GM19238 (cell line): ENCODE measurements at regions not wholly inside any gene's neighbourhood (a gene's known extent, or its start where the extent isn't known, plus 50 kb on each side); places are given as distances from the start of the nearest gene placed in this dataset.

Experiments used
- DNase-seq: peaks from one replicate; pipeline ENCODE4 v3.0.0; 2011; ENCODE audit warnings: low spot score; ENCODE audit not compliant: insufficient read length

DNA sequence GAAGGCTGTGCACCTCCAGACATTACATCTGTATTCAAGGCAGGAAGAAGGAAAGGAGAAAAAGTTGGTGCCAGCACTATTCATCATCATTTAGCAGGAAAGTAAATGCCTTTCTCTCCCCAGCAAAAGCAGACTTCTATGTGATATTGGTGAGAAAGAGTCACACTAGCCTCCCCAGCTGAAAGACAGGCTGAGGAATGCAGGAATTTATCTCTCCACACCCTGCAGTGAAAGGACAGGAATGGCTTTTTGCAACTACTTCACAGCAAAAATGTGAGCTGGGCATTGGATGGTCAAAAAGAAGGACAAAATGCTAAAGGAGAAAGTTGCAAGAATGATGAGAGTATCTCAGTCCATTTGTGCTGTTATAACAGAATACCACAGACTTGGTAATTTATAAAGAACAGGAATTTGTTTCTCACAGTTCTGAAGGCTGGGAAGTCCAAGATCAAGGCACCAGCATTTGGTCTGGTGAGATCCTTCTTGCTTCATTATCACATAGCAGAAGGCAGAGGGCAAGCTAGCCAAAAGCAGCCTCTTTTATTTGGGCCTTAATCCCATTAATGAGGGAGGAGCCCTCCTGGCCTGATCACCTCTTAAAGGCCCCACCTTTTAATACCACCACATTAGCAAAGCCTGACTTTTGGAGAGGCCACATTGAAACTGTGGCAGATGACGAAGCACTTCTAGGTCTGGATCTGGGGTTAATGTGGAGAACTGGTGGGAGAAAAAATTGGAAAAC is 388.1 kb upstream of the SLC14A2 start:
- no peak for DNase-seq

DNA sequence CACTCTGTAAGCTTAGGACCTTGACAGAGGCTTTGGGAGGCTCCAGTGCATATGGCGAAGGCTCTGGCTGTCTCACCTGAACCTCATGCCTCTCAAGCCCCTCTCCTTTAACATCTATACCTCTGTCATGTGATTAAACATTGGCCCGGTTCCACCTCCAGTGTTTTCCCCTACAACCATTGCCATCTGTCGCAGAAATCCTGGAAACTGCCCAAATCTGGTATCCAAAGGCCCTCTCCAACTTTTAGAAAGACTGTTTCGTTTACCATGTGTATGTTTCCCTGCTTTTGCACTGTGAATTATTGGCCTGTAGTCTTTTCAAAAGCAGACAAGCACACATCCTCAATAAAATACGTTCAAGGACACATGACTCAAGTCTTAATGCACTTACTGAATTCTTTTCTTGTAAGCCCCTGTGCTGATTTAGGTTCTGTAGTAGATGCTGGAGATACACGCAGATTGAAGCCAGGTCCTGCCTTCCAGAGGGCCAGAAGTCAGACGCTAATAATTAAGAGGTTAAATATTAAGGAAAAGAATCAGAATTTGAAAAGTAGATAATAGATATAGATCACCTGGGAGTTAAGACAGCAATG is 386.4 kb upstream of the SLC14A2 start:
- DNase-seq = no peak

DNA sequence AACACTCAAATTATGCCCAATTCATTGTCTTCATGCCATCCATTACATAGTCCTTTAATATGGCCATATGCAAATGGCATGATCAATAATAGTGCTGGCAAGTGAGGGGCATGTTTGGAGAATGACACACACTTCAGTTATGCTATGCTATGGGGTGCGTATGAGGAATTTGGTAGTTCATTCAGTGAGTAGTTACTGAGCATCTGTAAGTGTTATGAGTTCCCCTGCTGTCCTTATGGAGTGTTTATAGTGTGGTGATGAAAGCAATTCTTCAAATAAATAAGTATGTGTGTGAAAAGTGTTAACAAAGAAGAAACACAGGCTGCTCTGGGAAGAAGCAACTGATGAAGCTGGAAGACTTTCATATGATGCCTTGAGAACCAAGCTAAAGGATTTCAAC is 383.7 kb upstream of the SLC14A2 start:
- DNase-seq = no peak

DNA sequence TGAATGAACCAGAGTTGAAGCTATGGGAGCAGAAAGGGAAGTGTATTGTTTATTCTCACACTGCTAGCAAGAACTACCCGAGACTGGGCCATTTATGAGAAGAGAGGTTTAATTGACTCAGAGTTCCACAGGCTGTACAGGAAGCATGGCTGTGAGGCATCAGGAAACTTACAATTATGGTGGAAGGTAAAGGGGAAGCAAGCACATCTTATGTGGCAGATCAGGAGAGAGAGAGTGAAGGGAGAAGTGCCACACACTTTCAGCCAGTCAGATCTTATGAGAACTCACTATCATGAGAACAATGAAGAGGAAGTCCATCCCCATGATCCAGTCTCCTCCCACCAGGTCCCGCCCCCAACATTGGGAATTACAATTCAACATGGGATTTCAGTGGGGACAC is 383.2 kb upstream of the SLC14A2 start:
- no peak for DNase-seq

DNA sequence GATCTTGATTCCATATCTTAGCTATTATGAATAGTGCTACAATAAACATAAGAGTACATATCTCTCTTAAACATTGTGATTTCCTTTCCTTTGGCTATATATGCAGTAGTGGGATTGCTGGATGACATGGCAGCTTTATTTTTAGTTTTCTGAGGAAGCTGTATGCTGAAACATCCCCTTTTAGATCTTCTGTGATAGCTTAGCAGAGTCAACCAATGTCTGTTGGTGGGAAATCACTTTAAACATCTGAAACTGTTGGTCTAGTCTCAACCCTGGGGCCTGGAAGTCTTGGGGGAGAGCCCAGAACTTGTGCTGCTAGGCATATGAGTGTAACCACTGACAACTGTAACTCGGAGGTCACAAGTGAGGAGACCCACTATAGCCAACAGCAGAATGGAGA is 378.6 kb upstream of the SLC14A2 start:
- no peak for DNase-seq

DNA sequence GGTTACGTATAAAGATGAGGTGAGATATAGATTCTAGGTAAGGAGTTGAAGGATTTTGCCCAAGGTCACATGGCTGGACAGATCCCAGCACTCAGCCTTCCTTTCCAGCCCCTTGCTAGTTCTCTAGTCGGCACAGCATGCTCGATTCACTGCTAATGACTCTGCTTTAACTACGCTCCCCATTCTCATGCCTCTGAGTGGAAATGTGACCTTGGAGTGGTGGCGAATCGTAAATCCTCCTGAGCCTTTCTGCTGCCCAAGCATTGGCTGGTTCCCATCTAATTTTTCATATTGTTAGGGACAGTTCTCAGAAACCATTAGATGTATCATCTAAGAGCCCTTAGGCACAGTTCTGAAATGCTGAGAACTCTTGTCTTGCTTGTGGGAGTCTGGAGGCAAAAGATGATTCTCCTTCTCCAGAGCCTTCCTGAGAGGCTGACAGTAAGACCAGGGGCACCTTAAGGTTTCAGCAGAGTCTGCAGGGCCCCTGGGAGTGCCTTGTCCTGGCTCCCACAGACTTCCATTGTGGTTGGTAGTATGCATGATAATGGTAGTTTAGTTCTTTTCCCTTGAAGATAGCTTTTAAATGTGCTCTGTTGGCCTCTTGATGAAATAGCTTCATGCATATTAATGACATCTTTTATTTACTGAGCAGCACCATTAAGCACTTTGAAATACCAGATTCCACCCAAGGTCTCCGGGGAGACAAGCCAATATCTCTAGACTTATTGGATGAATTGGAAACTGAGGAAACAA is 377.8 kb upstream of the SLC14A2 start:
- no peak for DNase-seq

DNA sequence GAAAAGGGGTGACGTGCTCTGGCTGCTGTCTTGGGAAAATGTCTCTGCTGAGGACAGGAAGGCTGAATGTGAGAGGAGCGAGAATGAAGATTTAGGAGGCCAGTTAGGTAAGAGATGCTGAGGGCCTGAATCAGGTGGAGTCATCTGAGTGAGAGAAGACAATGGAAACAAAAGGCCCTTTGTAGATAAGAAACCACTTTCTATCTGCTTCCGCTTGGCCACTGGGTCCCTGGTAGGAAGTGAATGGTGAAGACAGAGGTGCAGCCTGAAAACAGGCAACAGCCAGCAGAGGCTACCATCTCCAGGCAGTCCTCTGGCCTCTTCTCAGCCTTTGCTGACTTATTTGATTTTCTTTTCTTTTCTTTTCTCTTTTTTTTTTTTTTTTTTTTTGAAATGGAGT is 374.0 kb upstream of the SLC14A2 start:
- DNase-seq = no peak

DNA sequence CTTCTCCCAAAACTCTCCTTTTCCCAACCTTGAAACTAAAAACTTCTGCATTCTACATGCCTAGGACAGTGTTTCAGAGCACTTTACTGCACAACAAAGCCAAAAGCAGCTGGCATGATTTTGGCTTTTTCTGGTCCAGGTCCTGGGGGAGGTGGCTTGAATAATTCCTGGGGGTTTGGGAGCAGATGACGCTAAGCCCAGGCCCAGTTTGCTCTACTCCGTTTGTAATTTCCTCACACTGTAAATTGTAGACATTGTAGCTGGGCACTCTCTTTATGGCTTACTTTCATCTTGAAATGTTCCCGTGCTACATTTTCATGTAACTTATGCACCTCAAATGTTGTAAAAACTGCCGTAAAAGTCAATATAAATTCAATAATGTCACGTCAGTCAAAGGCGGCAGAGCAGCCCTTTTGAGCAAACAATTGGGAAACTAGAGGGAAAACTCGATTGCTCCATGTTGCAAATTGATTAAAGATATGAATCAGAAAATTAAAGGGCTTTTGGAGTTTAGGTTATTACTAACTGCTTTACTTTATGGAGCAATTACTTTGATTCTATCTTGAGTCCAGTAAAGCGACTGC is 373.2 kb upstream of the SLC14A2 start:
- DNase-seq = no peak

DNA sequence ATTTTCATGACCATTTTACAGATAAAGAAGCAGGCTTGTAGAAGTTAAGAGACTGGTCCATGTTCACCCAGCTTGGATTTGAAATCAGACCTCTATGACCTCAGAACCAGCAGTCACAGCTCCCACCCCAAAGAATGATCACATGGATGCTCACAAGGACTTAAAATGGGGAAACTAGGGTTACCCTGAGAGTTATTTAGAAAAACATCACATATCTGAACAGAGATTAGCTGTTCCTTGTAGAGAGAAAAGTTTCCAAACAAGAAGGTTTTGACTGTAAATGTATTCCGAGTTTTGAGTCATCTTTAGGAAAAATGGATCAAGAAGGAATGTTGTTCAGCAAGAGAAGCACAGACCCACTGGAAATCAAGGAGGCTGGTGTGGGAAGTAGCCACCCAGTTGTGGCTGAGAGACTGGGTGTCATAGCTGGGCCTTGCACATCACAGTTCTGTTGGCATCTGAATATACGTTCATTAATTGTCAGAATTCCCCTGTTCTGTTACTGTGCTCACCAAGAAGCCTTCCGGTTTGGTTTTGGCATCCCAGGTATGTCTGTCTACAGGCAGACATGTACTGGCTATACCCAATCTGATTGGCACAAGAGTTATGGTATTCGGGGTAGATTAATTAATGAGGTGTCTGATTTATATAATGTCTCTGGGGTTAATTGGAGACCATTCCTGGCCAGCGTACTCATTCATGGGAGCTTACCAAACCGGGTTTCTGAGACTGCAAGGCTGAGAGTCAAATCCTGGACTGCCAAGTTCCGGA is 371.8 kb upstream of the SLC14A2 start:
- no peak for DNase-seq

DNA sequence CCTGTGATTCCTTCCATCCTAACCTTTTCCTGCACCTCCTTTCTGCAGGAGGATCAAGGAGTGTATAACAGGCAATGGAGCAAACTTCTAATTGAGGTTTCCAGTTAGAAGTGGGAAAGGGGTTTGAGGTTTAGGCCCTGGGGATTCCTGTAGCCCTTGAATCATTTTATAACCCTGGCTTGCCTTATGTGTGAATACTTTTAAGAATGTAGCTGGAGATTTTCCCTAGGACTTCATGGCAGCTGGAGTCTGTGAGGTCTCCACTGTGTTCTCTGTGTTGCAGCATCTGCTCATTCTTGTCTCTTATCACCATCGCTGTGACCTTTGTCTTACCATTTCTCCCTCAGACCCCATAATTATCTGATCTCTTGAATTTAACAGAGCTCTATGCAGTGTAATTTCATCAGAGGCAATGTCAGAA is 370.2 kb upstream of the SLC14A2 start:
- no peak for DNase-seq

DNA sequence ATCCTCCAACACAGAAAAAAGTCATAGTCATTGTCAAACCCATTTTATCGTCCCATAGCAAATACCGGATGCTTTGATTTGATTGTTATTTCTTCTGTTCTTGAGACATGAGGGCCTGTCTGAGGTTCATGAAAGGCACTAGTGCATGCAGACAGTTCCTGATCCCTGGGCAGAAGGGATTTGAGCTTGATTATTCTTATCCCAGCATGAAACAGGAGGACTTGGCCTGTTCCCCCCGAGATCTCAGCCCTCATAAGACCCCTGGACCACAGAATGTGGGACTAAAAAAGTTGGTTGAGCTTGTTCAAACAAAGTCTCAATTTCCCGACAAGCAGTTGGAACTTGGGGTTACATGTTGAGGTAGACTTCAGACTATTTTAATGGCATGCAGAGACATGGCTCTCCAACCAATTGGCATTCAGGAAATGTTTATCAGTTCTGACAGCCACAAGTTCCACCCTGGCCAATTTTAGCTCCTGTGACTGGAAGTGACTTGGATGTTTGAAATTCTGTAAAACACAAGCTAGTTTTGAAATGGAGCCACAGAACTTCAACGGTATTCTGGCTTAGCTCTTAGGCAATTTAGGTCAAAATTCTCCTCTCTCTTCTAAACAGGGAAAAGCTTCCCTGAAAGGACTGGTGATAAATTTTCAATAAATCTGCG is 366.9 kb upstream of the SLC14A2 start:
- no peak for DNase-seq

DNA sequence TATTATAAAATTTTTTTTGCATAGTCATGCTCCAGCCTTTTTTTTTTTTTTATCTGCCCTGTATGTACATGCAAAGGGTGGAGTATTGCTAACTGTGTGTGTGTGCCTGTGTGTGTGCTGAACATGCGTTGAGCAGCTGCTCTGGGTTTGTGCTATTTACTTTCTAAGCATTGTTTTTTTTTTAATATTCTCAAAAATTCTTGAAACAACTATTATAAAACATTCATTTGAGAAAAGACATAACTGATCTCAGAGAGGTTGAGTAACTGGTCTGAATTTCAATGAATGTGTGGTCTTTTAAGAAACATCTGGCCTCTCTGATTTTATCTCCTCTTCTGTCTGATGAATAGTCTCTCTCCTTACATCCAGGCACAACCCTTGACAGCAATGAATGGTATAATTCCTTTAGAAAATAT is 366.0 kb upstream of the SLC14A2 start:
- no peak for DNase-seq

DNA sequence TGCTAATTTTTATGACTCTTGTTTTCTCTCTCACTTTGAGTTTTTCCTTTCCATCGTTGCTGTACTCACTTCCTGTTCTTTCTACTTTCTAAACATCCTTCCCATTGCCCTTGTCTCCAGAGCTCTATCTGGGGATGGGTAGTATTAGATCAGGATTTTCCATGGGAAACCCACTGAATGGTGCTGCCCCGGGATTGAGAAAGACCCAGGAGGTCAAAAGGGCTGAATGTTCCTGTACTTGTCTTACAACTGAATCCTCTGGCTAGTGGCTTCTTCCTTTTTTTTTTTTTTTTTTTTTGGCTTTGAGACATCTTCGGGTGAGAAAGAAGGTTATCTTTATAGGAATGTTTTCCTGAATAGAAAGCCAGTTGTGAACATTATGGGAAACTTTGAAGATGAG is 364.8 kb upstream of the SLC14A2 start:
- DNase-seq = no peak

DNA sequence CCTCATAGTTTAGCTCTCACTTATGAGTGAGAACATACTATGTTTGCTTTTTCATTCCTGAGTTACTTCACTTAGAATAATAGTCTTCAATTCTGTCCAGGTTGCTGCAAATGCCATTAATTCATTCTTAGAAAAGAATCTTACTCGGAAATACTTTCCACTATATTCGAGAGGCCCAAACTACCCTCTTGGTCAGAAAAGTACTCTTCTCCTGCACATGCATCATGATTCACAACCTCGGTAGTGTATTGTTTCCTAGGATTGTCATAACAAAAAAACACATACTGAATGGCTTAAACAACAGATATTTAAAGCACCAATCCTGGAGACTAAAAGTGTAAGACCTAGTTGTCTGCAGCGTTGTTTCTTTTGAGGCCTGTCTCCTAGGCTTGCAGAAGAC is 364.0 kb upstream of the SLC14A2 start:
- no peak for DNase-seq

DNA sequence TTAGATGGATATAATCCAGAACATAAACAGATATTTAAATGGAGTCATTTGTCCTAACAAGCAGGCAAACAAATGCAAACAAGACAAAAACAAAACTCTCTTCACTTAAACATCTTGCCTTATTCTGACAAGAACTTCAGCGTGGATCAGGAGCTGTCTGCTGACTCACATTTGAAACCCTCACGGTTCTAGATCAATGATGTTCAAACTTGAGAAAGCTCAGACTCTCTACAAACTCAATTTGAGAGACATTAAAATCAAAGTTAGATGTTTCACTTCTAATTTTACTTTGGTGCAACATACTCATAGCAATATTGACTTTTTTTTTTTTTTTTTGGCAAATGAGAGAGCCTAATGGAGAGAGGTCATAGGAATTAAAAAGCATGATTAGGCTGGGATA is 362.8 kb upstream of the SLC14A2 start:
- no peak for DNase-seq

DNA sequence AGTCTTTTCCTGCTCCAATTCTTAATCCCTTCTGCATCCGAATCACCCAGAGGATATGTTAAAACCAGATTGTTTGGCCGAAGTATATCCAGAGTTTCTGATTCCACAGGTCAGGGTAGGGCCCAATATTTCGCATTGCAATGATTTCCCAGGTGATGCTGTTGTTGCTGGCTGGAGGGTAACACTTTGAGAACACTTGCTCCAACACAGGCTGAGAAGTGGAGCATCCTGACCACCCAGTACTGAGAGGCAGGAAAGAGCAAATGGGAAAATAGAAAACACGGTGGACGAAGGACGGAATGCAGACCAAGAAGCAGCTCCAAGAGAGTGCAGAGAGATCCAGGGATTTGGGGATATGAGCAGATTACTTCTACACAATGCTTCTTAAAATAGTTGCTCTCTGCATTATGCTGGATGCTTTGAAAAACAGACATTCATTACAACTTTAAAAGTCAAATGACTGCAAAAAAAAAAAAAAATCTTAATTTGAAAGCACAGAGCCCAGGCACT is 362.2 kb upstream of the SLC14A2 start:
- no peak for DNase-seq

DNA sequence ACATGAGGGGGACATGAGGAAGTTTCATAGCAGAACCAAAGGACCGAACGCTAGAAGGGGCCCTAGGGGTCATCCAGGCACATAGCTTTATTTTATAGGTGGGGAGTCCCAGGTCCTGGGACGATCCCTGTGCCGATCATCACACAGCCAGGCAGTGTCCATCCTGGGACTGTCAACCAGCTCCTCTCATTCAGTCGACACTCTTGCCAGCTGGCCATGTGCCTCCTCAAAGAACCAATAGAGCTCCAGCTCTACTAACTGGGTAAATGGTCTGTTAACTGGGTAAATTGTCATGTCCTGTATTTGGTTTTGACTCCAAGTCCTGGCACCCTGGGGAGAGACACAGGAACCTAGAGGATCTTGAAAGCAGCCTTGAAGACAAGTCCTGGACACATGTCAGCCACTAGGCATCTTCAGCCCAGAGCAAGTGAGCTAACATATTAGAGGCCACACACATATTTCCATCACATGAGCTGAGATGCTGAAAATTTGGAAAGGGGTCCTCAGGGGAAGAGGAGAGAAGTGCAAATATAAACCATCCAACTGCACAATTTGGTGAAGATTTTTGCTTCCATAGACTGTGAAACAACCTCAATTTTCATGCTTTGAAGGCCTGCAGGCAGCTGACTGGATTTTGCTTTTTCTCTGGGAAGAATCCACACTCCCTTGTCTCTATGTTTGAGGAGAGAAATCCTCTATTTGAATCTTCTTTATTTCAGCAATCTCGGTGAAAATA is 361.1 kb upstream of the SLC14A2 start:
- no peak for DNase-seq

DNA sequence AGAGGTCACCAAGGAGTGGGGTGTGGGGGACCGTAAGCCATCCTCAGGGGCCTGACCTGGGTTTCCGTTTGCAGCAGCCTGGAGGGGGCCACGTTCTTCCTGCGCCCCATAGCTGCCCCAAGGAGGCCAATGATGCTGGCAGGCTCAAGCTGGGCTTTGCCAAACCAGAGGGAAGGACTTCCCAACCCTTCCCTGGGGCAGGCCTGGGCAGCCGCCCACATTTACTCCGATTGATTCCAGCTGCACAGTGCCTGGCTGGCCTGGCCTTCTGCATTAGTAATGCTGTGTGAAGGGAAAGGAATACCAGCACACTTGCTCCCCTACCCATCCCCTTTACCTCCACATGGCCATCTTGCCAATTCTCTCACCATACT is 360.6 kb upstream of the SLC14A2 start:
- no peak for DNase-seq

DNA sequence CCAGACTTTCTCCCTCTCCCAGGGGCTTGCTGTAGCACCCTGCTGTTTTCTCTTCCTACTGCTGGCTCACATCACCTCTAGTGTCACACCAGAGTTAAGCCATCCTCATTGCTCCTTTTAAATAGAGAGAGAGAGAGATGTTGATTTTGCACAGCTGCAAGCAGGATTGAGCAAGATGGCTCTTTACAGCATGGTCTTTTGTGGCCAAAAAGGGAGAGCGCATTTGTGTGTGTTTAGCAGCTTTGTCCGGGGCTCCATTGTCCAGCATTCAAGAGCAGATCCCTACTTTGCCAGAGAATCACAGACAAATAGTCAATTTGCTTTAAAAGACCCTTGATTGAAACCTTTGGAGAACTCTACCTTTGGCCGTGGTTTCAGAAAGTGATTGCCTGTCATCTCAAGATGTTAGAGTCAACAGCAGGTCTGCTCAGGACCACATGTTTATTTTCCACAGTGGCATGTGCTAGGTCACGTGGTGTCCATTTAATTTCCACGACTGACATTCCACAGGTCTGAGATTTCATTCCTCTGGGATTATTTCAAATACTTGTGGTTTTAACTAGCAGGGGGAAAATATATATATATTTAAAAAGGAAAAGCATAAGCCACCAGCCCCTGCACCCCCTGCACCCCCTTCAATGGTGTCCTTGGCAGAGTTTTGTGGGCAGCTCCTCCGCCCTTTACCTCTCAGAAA is 359.9 kb upstream of the SLC14A2 start:
- DNase-seq = no peak

DNA sequence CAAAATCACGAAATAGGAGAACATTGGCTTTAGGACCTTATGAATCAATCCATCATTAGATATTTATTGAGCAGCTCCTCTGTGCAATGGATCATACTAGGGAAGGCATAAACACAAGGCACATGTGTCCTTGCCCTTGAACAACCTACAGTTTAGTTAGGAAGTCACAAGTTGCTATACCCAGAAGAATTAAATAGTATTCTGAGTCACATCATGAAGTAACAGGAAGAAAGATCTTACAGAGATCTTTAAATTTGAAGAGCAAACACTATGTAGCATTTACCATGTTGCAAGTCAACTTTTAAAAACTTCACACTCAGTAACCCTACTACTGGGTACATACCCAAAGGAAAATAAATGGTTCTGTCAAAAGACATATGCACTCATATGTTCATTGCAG is 355.2 kb upstream of the SLC14A2 start:
- no peak for DNase-seq
